ENCODE measurements at regions not wholly inside any gene's neighbourhood (a gene's known extent, or its start where the extent isn't known, plus 50 kb on each side); places are given as distances from the start of the nearest gene placed in this dataset.

GRCh38 chr12:24244231-24244630, 294.8 kb upstream of the SOX5 start:
- TF ChIP-seq SOX15 (CRISPR knock-in tag; IDR thresholded peaks at IDR 0.05) (no peak), ESRRA (CRISPR knock-in tag; IDR thresholded peaks at IDR 0.05; ENCODE audit: borderline replicate concordance) (no peak), CREB1 (CRISPR knock-in tag; IDR thresholded peaks at IDR 0.05) (no peak), ZNF121 (CRISPR knock-in tag; IDR thresholded peaks at IDR 0.05) (no peak), USF2 (CRISPR knock-in tag; IDR thresholded peaks at IDR 0.05) (no peak), NR3C1 (CRISPR knock-in tag; conservative IDR thresholded peaks at IDR 0.05; ENCODE audit: low read depth) (no peak), NR2C2 (CRISPR knock-in tag; IDR thresholded peaks at IDR 0.05) (no peak), E2F5 (CRISPR knock-in tag; IDR thresholded peaks at IDR 0.05) (no peak), ARID4B (CRISPR knock-in tag; IDR thresholded peaks at IDR 0.05; ENCODE audit: borderline replicate concordance) (no peak), CTCF (IDR thresholded peaks at IDR 0.05) (no peak), NFYB (CRISPR knock-in tag; conservative IDR thresholded peaks at IDR 0.05; ENCODE audit: low read depth) (no peak)

All from WTC11 (cell line).